PC-3 (cell line): ENCODE measurements at regions not wholly inside any gene's neighbourhood (a gene's known extent, or its start where the extent isn't known, plus 50 kb on each side); places are given as distances from the start of the nearest gene placed in this dataset.
"Not testable (repeated sequence)": the region's sequence is repeated elsewhere in the genome, so short reads cannot be mapped to it uniquely, and the experiment has no call there.

ENCODE experiments used
- ATAC-seq: fragments of 200-7000 bp; cut with Tn5 transposase; 2 replicates; pipeline ENCODE4 v1.9.1; 2020; ENCODE audit warnings: mild to moderate bottlenecking, moderate library complexity
- BruUV-seq: library from RNA; stranded (reverse); fragments of 400-500 nt; replicated peaks from 2 replicates; lab custom pipeline; 2021; lab: Mats Ljungman, UMichigan
- CTCF ChIA-PET: fragments of 300-600 bp; sonication (Branson Sonifier 250); formaldehyde crosslinking; loops from one replicate; lab custom pipeline; 2022; ENCODE audit warnings: antibody characterized with exemption; lab: Charles Lee
- POLR2A ChIA-PET: fragments of 300-600 bp; sonication (Branson Sonifier 250); formaldehyde crosslinking; loops from one replicate; lab custom pipeline; 2022; ENCODE audit warnings: antibody characterized with exemption; ENCODE audit not compliant: unreplicated experiment; lab: Charles Lee
- DNase-seq: peaks from one replicate; pipeline ENCODE4 v3.0.0-alpha.2; 2015
- H2AFZ ChIP-seq: fragments of 300-600 bp; sonication (generic); 2 replicates; pipeline ENCODE4 v1.6.0; 2016; ENCODE audit warnings: antibody characterized with exemption, low read length
- H3F3A ChIP-seq: fragments of 300-600 bp; sonication (generic); one replicate; pipeline ENCODE4 v1.6.0; 2017; ENCODE audit warnings: antibody characterized with exemption, low read length, control low read depth, mild to moderate bottlenecking; ENCODE audit not compliant: unreplicated experiment
- H3K27ac ChIP-seq: fragments of 300-600 bp; sonication (generic); 2 replicates; pipeline ENCODE4 v1.5.1; 2016; ENCODE audit warnings: mild to moderate bottlenecking, low read length
- H3K27me3 ChIP-seq: fragments of 300-600 bp; sonication (generic); 2 replicates; pipeline ENCODE4 v1.6.1; 2016; ENCODE audit warnings: low read length, mixed read lengths
- H3K36me3 ChIP-seq: fragments of 300-600 bp; sonication (generic); 2 replicates; pipeline ENCODE4 v1.6.1; 2016; ENCODE audit warnings: low read depth, mixed run types, low read length, mixed read lengths
- H3K4me1 ChIP-seq: fragments of 300-600 bp; sonication (generic); 2 replicates; pipeline ENCODE4 v1.5.1; 2016; ENCODE audit warnings: low read length; ENCODE audit not compliant: insufficient read depth
- H3K4me2 ChIP-seq: fragments of 300-600 bp; sonication (generic); 2 replicates; pipeline ENCODE4 v1.6.0; 2016; ENCODE audit warnings: low read length
- H3K4me3 ChIP-seq: fragments of 300-600 bp; sonication (generic); 2 replicates; pipeline ENCODE4 v1.5.1; 2016; ENCODE audit warnings: mild to moderate bottlenecking, low read length, mixed read lengths
- H3K79me2 ChIP-seq: fragments of 300-600 bp; sonication (generic); 2 replicates; pipeline ENCODE4 v1.6.1; 2017; ENCODE audit warnings: low read length, mixed read lengths
- H3K9ac ChIP-seq: fragments of 300-600 bp; sonication (generic); 2 replicates; pipeline ENCODE4 v1.6.0; 2016; ENCODE audit warnings: mild to moderate bottlenecking, low read length
- H3K9me2 ChIP-seq: fragments of 300-600 bp; sonication (generic); replicated peaks from 2 replicates; pipeline ENCODE4 v1.6.1; 2016; ENCODE audit warnings: mixed run types, low read length, mixed read lengths
- H3K9me3 ChIP-seq: fragments of 300-600 bp; sonication (generic); 2 replicates; pipeline ENCODE4 v1.6.1; 2016; ENCODE audit warnings: low read length, mixed read lengths
- H4K20me1 ChIP-seq: fragments of 300-600 bp; sonication (generic); 2 replicates; pipeline ENCODE4 v1.6.1; 2016; ENCODE audit warnings: low read length, mixed read lengths
- CTCF ChIP-seq: fragments of 300-600 bp; sonication (generic); conservative IDR thresholded peaks from 2 replicates; pipeline ENCODE4 v1.5.1; 2017; ENCODE audit warnings: antibody characterized with exemption, low read depth, mild to moderate bottlenecking, low read length
- EZH2 ChIP-seq: fragments of 300-600 bp; sonication (generic); IDR thresholded peaks from one replicate; pipeline ENCODE4 v1.6.1; 2017; ENCODE audit warnings: antibody characterized with exemption, mild to moderate bottlenecking, low read length; ENCODE audit not compliant: unreplicated experiment
- EZH2phosphoT487 ChIP-seq: fragments of 300-600 bp; sonication (generic); IDR thresholded peaks from 2 replicates; pipeline ENCODE4 v1.6.1; 2018; ENCODE audit warnings: mild to moderate bottlenecking, antibody characterized with exemption, low read length, borderline replicate concordance
- intact Hi-C: fragments of 100-400 bp; cut with micrococcal nuclease; formaldehyde crosslinking; loops from 2 replicates; pipeline ENCODE4 v1.9.0; 2023

- DNase-seq, result no peak
- no peaks in the 10 kb centered on the region for H3K4me1 ChIP-seq
- intact Hi-C loops, result no loop called here
- no peaks in the 10 kb centered on the region for H3K9me2 ChIP-seq
- H3K36me3 ChIP-seq, result no peaks in the 10 kb centered on the region
- H3K79me2 ChIP-seq, result no peaks in the 10 kb centered on the region
- ATAC-seq, result no peak
- no TSS peak for BruUV-seq
- H4K20me1 ChIP-seq, result no peaks in the 10 kb centered on the region
- no peak overlapping the region for H3K4me2 ChIP-seq
- no peak overlapping the region for H3K4me3 ChIP-seq
- TF ChIP-seq CTCF, result no peak
- H2AFZ ChIP-seq, result no peak overlapping the region
- H3F3A ChIP-seq, result no peaks in the 10 kb centered on the region
- H3K9ac ChIP-seq, result no peak overlapping the region
- 0 out of 2 replicates have a peak, but pooled peaks cover 8% of the 10 kb centered on the region for H3K27me3 ChIP-seq
- ChIA-PET CTCF (no interaction called here), POLR2A (no interaction called here)
- no peak overlapping the region for H3K27ac ChIP-seq
- no peaks in the 10 kb centered on the region for H3K9me3 ChIP-seq
Measured at GRCh38 chr2:238775591-238775990, 72.3 kb upstream of the TWIST2 start.

GRCh38 chr2:238776003-238776760, 71.7 kb upstream of the TWIST2 start:
- Histone ChIP-seq H4K20me1 (no peaks in the 10 kb centered on the region), H3K27ac (no peak overlapping the region), H3K9ac (no peak overlapping the region), H3K9me2 (no peaks in the 10 kb centered on the region), H3K27me3 (0 out of 2 replicates have a peak, but pooled peaks cover 7% of the 10 kb centered on the region), H2AFZ (no peak overlapping the region), H3K4me2 (no peak overlapping the region), H3K36me3 (no peaks in the 10 kb centered on the region), H3K4me3 (no peak overlapping the region), H3K9me3 (no peaks in the 10 kb centered on the region), H3F3A (no peaks in the 10 kb centered on the region), H3K4me1 (no peaks in the 10 kb centered on the region), H3K79me2 (no peaks in the 10 kb centered on the region)
- DNase-seq (no peak), ATAC-seq (no peak)
- TF ChIP-seq EZH2phosphoT487 (no peak), EZH2 (no peak), CTCF (no peak)
- no TSS peak for BruUV-seq
- intact Hi-C loops, result no loop called here
- ChIA-PET POLR2A (no interaction called here), CTCF (no interaction called here)

- POLR2A ChIA-PET, result not testable (repeated sequence)
Measured at GRCh38 chr2:238776761-238777046, 71.2 kb upstream of the TWIST2 start.

More at GRCh38 chr2:238776761-238777046, 71.2 kb upstream of the TWIST2 start:
- CTCF ChIA-PET, H2AFZ ChIP-seq, H3K4me2 ChIP-seq, H3K9me3 ChIP-seq, H3K9ac ChIP-seq, H3K79me2 ChIP-seq, H3K27me3 ChIP-seq, H3K27ac ChIP-seq, H3K36me3 ChIP-seq, H3K4me3 ChIP-seq, H3K4me1 ChIP-seq, H3F3A ChIP-seq, intact Hi-C loops, BruUV-seq, DNase-seq, ATAC-seq, H4K20me1 ChIP-seq, H3K9me2 ChIP-seq: not testable (repeated sequence)
